WTC11 (cell line): ENCODE measurements at regions not wholly inside any gene's neighbourhood (a gene's known extent, or its start where the extent isn't known, plus 50 kb on each side); places are given as distances from the start of the nearest gene placed in this dataset.

Experiments
- CBFB ChIP-seq: sonication (generic); formaldehyde crosslinking; IDR thresholded peaks from 2 replicates; pipeline ENCODE4 v1.8.1; 2022; ENCODE audit warnings: mild to moderate bottlenecking, low read depth, missing genetic modification reagents
- CTCF ChIP-seq: fragments of 200-600 bp; IDR thresholded peaks from 2 replicates; pipeline ENCODE4 v1.8.0; 2022; ENCODE audit warnings: antibody characterized with exemption
- JUN ChIP-seq: sonication (generic); formaldehyde crosslinking; IDR thresholded peaks from 2 replicates; pipeline ENCODE4 v1.8.0; 2023; ENCODE audit warnings: mild to moderate bottlenecking, missing genetic modification reagents
- NR3C1 ChIP-seq: sonication (generic); formaldehyde crosslinking; conservative IDR thresholded peaks from 2 replicates; pipeline ENCODE4 v1.8.1; 2023; ENCODE audit warnings: low read depth, mild to moderate bottlenecking, missing genetic modification reagents
- ZSCAN18 ChIP-seq: fragments of 250-450 bp; sonication (Bioruptor Pico); IDR thresholded peaks from 2 replicates; pipeline ENCODE4 v2.1.2; 2022; ENCODE audit warnings: mild to moderate bottlenecking, moderate library complexity

GRCh38 chrX:3550160-3550751 lies 163.2 kb downstream of the PRKX start:
- TF ChIP-seq CTCF (no peak), JUN (no peak), CBFB (CRISPR knock-in tag) (no peak), NR3C1 (CRISPR knock-in tag) (no peak), ZSCAN18 (CRISPR knock-in tag) (no peak)
